Neutrophil (primary cell): ENCODE measurements at regions not wholly inside any gene's neighbourhood (a gene's known extent, or its start where the extent isn't known, plus 50 kb on each side); places are given as distances from the start of the nearest gene placed in this dataset.
"Not testable (repeated sequence)": the region's sequence is repeated elsewhere in the genome, so short reads cannot be mapped to it uniquely, and the experiment has no call there.

ENCODE experiments used
- H3K27ac ChIP-seq: fragments of 200-600 bp; sonication (generic); 2 replicates; pipeline ENCODE4 v1.5.1; 2016; ENCODE audit warnings: mild to moderate bottlenecking, moderate library complexity
- H3K27me3 ChIP-seq: fragments of 200-600 bp; sonication (generic); 2 replicates; pipeline ENCODE4 v1.6.0; 2016; ENCODE audit warnings: mild to moderate bottlenecking
- H3K36me3 ChIP-seq: fragments of 200-600 bp; sonication (generic); 2 replicates; pipeline ENCODE4 v1.5.1; 2017
- H3K4me1 ChIP-seq, 2 experiments: fragments of 200-600 bp in 1 of 2; sonication (generic) in 1 of 2; 1 replicate in 1 of 2; 2 replicates in 1 of 2; pipeline versions ENCODE4 v1.5.1 to v1.6.1; 2013 to 2016; ENCODE audit warnings: low read depth in 1 of 2, low read length in 1 of 2, mild to moderate bottlenecking in 1 of 2, moderate library complexity in 1 of 2; ENCODE audit not compliant: control insufficient read depth in 1 of 2, insufficient read depth in 1 of 2
- H3K4me3 ChIP-seq, 2 experiments: fragments of 200-600 bp in 1 of 2; sonication (generic) in 1 of 2; 1 replicate in 1 of 2; 2 replicates in 1 of 2; pipeline ENCODE4 v1.5.1; 2013 to 2016; ENCODE audit warnings: low read depth in 1 of 2, low read length in 1 of 2, mild to moderate bottlenecking in 1 of 2, moderate library complexity in 1 of 2
- H3K9me3 ChIP-seq: fragments of 200-600 bp; sonication (generic); 2 replicates; pipeline ENCODE4 v1.5.1; 2016
- CTCF ChIP-seq: fragments of 200-600 bp; sonication (generic); IDR thresholded peaks from 2 replicates; pipeline ENCODE4 v1.5.1; 2016; ENCODE audit warnings: antibody characterized with exemption

GRCh38 chr2:71923143-71923525 is 224.5 kb downstream of the CYP26B1 start:
- no peak for TF ChIP-seq CTCF
- H3K36me3 ChIP-seq = no peaks in the 10 kb centered on the region
- H3K9me3 ChIP-seq = no peaks in the 10 kb centered on the region
- H3K4me3 ChIP-seq = no peak overlapping the region
- H3K4me1 ChIP-seq = no peaks in the 10 kb centered on the region
- H3K27me3 ChIP-seq = no peaks in the 10 kb centered on the region
- H3K27ac ChIP-seq = no peak overlapping the region

- H3K36me3 ChIP-seq = no peaks in the 10 kb centered on the region
- no peak for TF ChIP-seq CTCF
- no peaks in the 10 kb centered on the region for H3K4me1 ChIP-seq
- H3K27ac ChIP-seq = no peak overlapping the region
- no peak overlapping the region for H3K4me3 ChIP-seq
- H3K27me3 ChIP-seq = no peaks in the 10 kb centered on the region
- H3K9me3 ChIP-seq = no peaks in the 10 kb centered on the region
Observed at GRCh38 chr2:71922499-71923142, 225.0 kb downstream of the CYP26B1 start.

GRCh38 chr2:71922091-71922490 is 225.6 kb downstream of the CYP26B1 start:
- Histone ChIP-seq H3K9me3 (no peaks in the 10 kb centered on the region), H3K4me1 (no peaks in the 10 kb centered on the region), H3K36me3 (no peaks in the 10 kb centered on the region), H3K27ac (no peak overlapping the region), H3K4me3 (no peak overlapping the region), H3K27me3 (no peaks in the 10 kb centered on the region)
- no peak for TF ChIP-seq CTCF

GRCh38 chr2:71920819-71921218 is 226.8 kb downstream of the CYP26B1 start:
- not testable (repeated sequence) for H3K27ac ChIP-seq, H3K27me3 ChIP-seq, H3K4me1 ChIP-seq, H3K36me3 ChIP-seq, H3K9me3 ChIP-seq, H3K4me3 ChIP-seq

GRCh38 chr2:71919708-71920107 is 228.0 kb downstream of the CYP26B1 start:
- H3K9me3 ChIP-seq = no peaks in the 10 kb centered on the region
- no peak overlapping the region for H3K4me3 ChIP-seq
- H3K4me1 ChIP-seq = no peaks in the 10 kb centered on the region
- TF ChIP-seq CTCF = no peak
- no peaks in the 10 kb centered on the region for H3K27me3 ChIP-seq
- H3K27ac ChIP-seq = no peak overlapping the region
- H3K36me3 ChIP-seq = no peaks in the 10 kb centered on the region

GRCh38 chr2:71910277-71910676 is 237.4 kb downstream of the CYP26B1 start:
- H3K4me3 ChIP-seq = no peak overlapping the region
- H3K27ac ChIP-seq = no peak overlapping the region
- H3K36me3 ChIP-seq = no peaks in the 10 kb centered on the region
- no peak for TF ChIP-seq CTCF
- H3K27me3 ChIP-seq = peaks cover 6% of the 10 kb centered on the region
- H3K4me1 ChIP-seq = no peaks in the 10 kb centered on the region
- no peaks in the 10 kb centered on the region for H3K9me3 ChIP-seq
